Stimulated activated CD8-positive, alpha-beta memory T cell treated with anti-CD3 and anti-CD28 coated beads, Interleukin-4, amount 100 ng/mL, for 24 hours (primary cell): ENCODE measurements at regions not wholly inside any gene's neighbourhood (a gene's known extent, or its start where the extent isn't known, plus 50 kb on each side); places are given as distances from the start of the nearest gene placed in this dataset.
"Not testable (repeated sequence)": the region's sequence is repeated elsewhere in the genome, so short reads cannot be mapped to it uniquely, and the experiment has no call there.

Experiments used
- DNase-seq: peaks from one replicate; pipeline ENCODE4 v3.0.0-alpha.2; 2020; ENCODE audit warnings: low read depth

GRCh38 chr6:103313432-103313831, 1546.3 kb downstream of the HACE1 start:
- DNase-seq, result no peak

GRCh38 chr6:103294376-103294775, 1565.3 kb downstream of the HACE1 start:
- not testable (repeated sequence) for DNase-seq

- DNase-seq, result no peak
Observed at GRCh38 chr6:103284835-103285234, 1574.9 kb downstream of the HACE1 start.

GRCh38 chr6:103280417-103280816, 1579.3 kb downstream of the HACE1 start:
- no peak for DNase-seq

- no peak for DNase-seq
Observed at GRCh38 chr6:103277936-103278335, 1581.8 kb downstream of the HACE1 start.

GRCh38 chr6:103273048-103273447, 1586.7 kb downstream of the HACE1 start:
- DNase-seq, result no peak

GRCh38 chr6:103269581-103269980, 1590.1 kb downstream of the HACE1 start:
- no peak for DNase-seq

- DNase-seq, result no peak
Observed at GRCh38 chr6:103268335-103268734, 1591.4 kb downstream of the HACE1 start.

- DNase-seq, result no peak
Observed at GRCh38 chr6:103264020-103264419, 1595.7 kb downstream of the HACE1 start.

GRCh38 chr6:103255132-103255531, 1604.6 kb downstream of the HACE1 start:
- DNase-seq, result no peak

GRCh38 chr6:103236923-103237322, 1622.8 kb downstream of the HACE1 start:
- DNase-seq, result no peak

GRCh38 chr6:103231181-103231580, 1628.5 kb downstream of the HACE1 start:
- no peak for DNase-seq

- no peak for DNase-seq
Observed at GRCh38 chr6:103215847-103216246, 1643.9 kb downstream of the HACE1 start.

- no peak for DNase-seq
Observed at GRCh38 chr6:103210686-103211085, 1649.0 kb downstream of the HACE1 start.

- no peak for DNase-seq
Observed at GRCh38 chr6:103198386-103198785, 1661.3 kb downstream of the HACE1 start.

GRCh38 chr6:103193413-103193812, 1666.3 kb downstream of the HACE1 start:
- DNase-seq, result no peak

- DNase-seq, result no peak
Observed at GRCh38 chr6:103191391-103192093, 1668.2 kb downstream of the HACE1 start.

GRCh38 chr6:103184776-103185175, 1674.9 kb downstream of the HACE1 start:
- no peak for DNase-seq

GRCh38 chr6:103183831-103184411, 1675.8 kb downstream of the HACE1 start:
- DNase-seq, result no peak

GRCh38 chr6:103178193-103178592, 1681.5 kb downstream of the HACE1 start:
- no peak for DNase-seq

GRCh38 chr6:103177791-103178190, 1681.9 kb downstream of the HACE1 start:
- DNase-seq, result no peak

GRCh38 chr6:103175056-103175455, 1684.7 kb downstream of the HACE1 start:
- DNase-seq, result no peak

- no peak for DNase-seq
Observed at GRCh38 chr6:103167345-103168071, 1692.2 kb downstream of the HACE1 start.
